GM12875 (cell line): ENCODE measurements at regions not wholly inside any gene's neighbourhood (a gene's known extent, or its start where the extent isn't known, plus 50 kb on each side); places are given as distances from the start of the nearest gene placed in this dataset.

ENCODE experiments used
- H3K4me3 ChIP-seq: one replicate; pipeline ENCODE4 v1.5.1; 2011; ENCODE audit warnings: low read depth, low read length, control low read depth
- TF ChIP-seq, protein P1 (sequence below): IDR thresholded peaks from 2 replicates; pipeline ENCODE4 v1.5.1; 2011; ENCODE audit warnings: low read depth, mild to moderate bottlenecking, control low read depth, inconsistent platforms, low read length, moderate library complexity, borderline replicate concordance; ENCODE audit not compliant: insufficient read depth

DNA sequence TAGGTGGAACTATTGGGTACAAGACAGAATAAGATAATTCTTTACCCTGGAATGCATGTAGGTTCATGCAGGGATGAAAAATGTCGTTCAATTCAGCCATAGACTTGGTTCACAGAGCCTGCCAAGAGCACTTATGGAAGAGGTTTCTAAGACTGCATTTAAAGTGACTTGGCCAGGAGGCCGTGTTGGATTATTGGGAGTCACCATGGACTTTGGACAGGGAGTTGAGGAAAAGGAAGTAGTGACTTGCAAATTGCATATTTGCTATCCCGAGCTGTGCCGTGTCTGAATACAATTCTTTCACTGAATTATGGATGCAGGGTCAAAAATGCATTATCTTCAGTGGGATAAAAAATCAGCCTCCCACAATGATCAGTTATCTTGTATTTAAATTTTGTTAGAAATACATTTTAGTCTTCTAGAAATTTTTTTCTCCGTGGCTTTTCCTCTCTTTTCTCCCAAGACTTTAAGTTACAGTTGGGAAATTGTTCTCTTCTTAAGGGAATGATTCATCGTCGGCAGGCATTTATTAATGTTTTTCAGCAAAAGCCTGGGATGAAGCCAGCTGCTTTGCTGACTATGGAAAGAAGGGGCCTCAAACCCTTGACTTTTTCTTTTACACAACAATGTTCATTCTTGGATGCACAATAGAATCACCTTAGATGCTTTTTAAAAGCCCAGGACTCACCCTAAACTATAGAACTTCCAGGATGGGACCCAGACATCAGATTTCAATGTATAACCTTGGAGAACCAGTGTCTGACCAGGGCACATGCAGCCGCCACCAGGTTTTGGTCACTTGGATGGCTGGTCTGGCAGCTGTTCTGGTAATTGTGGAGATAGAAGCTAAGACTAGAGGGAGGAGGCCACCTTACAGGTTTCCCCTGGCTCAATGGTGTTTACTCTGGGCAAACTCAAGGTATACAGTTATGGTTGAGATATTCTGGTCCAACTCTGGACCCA is 70.8 kb downstream of the FAT3 start:
- TF ChIP-seq, protein P1, sequence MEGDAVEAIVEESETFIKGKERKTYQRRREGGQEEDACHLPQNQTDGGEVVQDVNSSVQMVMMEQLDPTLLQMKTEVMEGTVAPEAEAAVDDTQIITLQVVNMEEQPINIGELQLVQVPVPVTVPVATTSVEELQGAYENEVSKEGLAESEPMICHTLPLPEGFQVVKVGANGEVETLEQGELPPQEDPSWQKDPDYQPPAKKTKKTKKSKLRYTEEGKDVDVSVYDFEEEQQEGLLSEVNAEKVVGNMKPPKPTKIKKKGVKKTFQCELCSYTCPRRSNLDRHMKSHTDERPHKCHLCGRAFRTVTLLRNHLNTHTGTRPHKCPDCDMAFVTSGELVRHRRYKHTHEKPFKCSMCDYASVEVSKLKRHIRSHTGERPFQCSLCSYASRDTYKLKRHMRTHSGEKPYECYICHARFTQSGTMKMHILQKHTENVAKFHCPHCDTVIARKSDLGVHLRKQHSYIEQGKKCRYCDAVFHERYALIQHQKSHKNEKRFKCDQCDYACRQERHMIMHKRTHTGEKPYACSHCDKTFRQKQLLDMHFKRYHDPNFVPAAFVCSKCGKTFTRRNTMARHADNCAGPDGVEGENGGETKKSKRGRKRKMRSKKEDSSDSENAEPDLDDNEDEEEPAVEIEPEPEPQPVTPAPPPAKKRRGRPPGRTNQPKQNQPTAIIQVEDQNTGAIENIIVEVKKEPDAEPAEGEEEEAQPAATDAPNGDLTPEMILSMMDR = no peak
- H3K4me3 ChIP-seq = no peak overlapping the region

DNA sequence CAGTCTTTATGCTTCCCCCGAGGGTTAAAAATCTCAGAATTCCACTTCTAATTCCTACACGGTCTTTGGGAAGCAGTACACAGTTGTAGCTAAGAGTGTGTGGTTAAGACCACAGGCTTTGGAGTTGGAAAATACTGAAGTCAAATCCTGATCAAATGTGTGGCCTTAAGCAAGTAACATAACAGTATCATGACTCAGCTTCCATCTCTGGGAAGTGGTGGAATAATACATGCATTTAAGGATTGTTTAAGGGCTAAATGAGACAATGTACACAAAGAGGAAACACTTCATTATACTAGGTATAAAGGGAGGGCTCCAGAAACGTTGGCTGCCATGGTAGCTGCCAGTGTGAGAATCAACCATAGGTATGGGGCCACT is 71.5 kb downstream of the FAT3 start:
- H3K4me3 ChIP-seq = no peak overlapping the region
- TF ChIP-seq, protein P1 = no peak

DNA sequence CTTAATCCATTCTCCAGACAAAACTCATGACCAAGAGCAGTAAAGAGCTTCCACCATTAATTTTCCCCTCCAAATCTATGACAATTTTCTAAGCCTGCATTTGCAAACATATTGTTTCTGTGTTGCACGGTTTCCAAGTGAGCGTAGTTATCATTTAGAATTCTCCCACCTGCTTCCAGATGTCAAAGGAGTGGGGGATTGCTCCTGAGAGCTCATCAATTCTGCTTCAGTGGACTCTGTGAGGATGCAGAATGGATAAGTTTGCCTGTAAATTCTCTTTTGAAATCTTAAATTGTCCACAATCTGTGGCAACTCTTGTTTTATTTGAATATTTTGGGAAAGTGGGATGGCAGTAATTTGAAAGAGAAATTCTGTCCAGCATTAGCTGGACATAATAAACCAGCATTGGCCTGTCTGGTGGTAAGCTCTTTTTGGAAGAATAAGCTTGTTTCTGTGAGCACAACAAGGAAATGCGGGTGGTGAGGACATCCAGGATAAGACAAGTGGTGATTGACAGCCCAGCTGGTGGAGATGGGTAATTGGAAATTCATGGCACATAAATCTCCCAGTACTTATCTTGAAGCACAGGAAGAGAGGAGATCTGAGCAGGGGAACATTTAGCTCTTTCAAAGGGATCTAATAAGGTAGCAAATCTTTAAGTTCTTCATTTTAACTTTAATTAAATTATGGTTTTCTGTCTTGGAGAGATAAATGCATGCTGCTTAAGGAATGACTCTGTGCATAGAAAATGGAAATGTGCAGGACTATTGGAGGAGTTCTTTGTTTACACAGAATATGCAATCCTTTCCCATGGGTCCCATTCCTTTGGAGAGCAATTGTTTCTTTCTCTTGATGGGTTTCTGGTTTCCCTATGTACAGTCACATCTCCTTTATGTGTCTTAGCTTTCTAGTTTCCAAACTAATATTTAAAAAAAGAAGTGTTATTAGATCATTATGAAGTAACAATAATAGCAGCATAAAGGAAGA is 73.2 kb downstream of the FAT3 start:
- H3K4me3 ChIP-seq = no peak overlapping the region
- TF ChIP-seq, protein P1 = no peak

DNA sequence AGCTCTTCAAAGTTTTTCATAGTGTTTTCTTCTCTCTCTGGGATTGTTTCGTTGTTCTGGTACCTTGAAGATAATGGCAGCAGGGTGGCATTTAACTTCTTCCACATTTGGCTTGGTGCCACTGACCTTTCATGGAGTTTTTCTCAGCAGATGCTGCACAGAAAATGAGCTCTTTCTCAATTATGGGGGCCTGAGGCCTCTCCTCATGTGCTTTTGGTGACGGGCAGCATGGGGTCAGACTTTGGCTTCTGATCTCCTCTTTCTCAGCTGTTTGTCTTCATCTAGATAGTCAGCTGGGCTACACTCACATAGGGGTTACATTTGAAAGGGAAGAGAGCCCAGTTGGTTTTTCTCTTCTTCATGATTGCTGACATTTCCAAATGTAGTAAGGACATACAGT is 76.3 kb downstream of the FAT3 start:
- H3K4me3 ChIP-seq = no peak overlapping the region
- TF ChIP-seq, protein P1 = no peak

DNA sequence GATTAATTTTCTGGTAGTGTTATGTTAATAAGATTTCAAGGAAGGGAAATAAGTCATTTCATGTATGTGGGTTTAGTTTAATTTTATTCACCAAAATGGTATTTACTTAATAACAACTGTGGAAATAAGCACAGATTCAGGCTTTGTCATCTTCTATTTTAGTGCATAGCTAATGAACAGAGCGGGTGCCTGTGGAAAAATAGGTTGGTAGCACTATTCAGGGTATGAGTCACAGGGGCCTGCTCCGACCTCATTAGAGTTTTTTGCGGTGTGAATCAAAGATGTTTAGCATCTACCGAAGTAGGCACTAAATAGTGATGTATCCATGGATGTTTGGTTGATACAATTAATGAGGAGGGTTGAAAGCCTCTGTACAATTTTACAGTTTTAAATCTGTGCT is 78.2 kb downstream of the FAT3 start:
- H3K4me3 ChIP-seq = no peak overlapping the region
- TF ChIP-seq, protein P1 = no peak

DNA sequence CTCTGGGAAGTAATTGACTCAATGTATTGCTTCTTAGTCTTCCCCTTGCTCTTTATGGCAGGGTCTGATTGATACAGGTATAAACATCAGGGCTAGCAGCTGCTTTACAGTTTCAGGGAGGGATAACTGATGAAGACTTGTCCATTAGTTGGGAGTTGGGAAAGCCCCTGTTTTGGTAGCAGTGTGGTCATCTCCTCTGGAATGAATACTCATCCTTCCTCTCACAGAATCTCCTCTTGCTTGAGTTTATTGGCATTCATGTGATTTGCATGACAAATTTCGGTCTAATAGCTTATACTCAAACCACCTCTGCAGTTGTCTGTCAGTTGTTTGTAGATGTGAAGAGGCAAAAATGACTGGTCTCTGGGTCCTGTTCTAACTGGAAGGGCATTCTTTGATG is 79.7 kb downstream of the FAT3 start:
- no peak overlapping the region for H3K4me3 ChIP-seq

More for the DNA sequence above, 79.7 kb downstream of the FAT3 start:
- TF ChIP-seq, protein P1 = no peak
